ENCODE measurements at regions not wholly inside any gene's neighbourhood (a gene's known extent, or its start where the extent isn't known, plus 50 kb on each side); places are given as distances from the start of the nearest gene placed in this dataset.

- no peak overlapping the region for H3K27ac ChIP-seq
- TF ChIP-seq CTCF (conservative IDR thresholded peaks at IDR 0.05; ENCODE audit: low read depth) = no peak
- ChIA-PET POLR2A (ENCODE audit: low non-redundant PET) (no interaction called here), CTCF (no interaction called here)
- no peak for DNase-seq (ENCODE audit: low spot score)
Measured at GRCh38 chr7:85508642-85509410, 322.0 kb upstream of the SEMA3D start.

- CTCF ChIA-PET = no interaction called here
- no peak for TF ChIP-seq CTCF (conservative IDR thresholded peaks at IDR 0.05; ENCODE audit: low read depth)
Measured at GRCh38 chr7:85498031-85498430, 311.2 kb upstream of the SEMA3D start.

GRCh38 chr7:85489498-85489897 lies 302.6 kb upstream of the SEMA3D start:
- H3K27ac ChIP-seq = no peak overlapping the region
- no peak for DNase-seq (ENCODE audit: low spot score)
- no peak for TF ChIP-seq CTCF (conservative IDR thresholded peaks at IDR 0.05; ENCODE audit: low read depth)
- CTCF ChIA-PET = interaction anchor here (0.7 kb wide), 1 partner anchor 1266 kb away, joined by 3 read pairs; no protein-coding TSS in a partner anchor
- POLR2A ChIA-PET (ENCODE audit: low non-redundant PET) = no interaction called here

More at GRCh38 chr7:85498031-85498430, 311.2 kb upstream of the SEMA3D start:
- DNase-seq (ENCODE audit: low spot score) = no peak
- POLR2A ChIA-PET (ENCODE audit: low non-redundant PET) = no interaction called here
- no peak overlapping the region for H3K27ac ChIP-seq

GRCh38 chr7:85488406-85488805 lies 301.6 kb upstream of the SEMA3D start:
- H3K27ac ChIP-seq = no peak overlapping the region
- TF ChIP-seq CTCF (conservative IDR thresholded peaks at IDR 0.05; ENCODE audit: low read depth) = no peak
- CTCF ChIA-PET = no interaction called here
- POLR2A ChIA-PET (ENCODE audit: low non-redundant PET) = no interaction called here
- no peak for DNase-seq (ENCODE audit: low spot score)

- no peak overlapping the region for H3K27ac ChIP-seq
- TF ChIP-seq CTCF (conservative IDR thresholded peaks at IDR 0.05; ENCODE audit: low read depth) = no peak
- no peak for DNase-seq (ENCODE audit: low spot score)
- ChIA-PET CTCF (no interaction called here), POLR2A (ENCODE audit: low non-redundant PET) (no interaction called here)
Measured at GRCh38 chr7:85483177-85483576, 296.3 kb upstream of the SEMA3D start.

- CTCF ChIA-PET = no interaction called here
- POLR2A ChIA-PET (ENCODE audit: low non-redundant PET) = no interaction called here
- no peak for DNase-seq (ENCODE audit: low spot score)
Measured at GRCh38 chr7:85480666-85481065, 293.8 kb upstream of the SEMA3D start.

More at GRCh38 chr7:85480666-85481065, 293.8 kb upstream of the SEMA3D start:
- no peak for TF ChIP-seq CTCF (conservative IDR thresholded peaks at IDR 0.05; ENCODE audit: low read depth)
- no peak overlapping the region for H3K27ac ChIP-seq

All from RWPE1 (cell line).